ENCODE measurements at regions not wholly inside any gene's neighbourhood (a gene's known extent, or its start where the extent isn't known, plus 50 kb on each side); places are given as distances from the start of the nearest gene placed in this dataset.

DNA sequence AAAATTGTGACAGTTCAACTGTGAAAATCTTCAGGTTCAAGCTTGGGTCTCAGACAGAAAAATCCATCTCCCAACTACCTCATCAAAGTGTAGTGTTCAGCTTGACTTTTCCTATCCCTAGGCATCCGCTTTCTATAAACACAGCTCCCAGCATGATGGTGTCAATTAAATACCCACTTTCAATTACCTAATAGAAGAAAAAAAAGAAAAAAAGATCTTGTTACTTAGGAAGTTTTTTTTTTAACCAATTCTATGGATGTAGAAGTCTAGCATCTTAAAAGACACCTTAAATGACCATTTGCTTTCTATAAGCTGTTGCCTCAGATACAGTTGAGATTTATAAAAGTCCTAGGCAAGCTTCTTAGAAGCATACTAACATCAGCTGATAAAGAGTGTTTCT lies 244.1 kb upstream of the MTNR1B start:
- TF ChIP-seq CTCF (IDR thresholded peaks at IDR 0.05), result no peak
- TF ChIP-seq EP300 (IDR thresholded peaks at IDR 0.05), result no peak
- no peak for TF ChIP-seq POLR2A (IDR thresholded peaks at IDR 0.05)
